Stomach smooth muscle (tissue), 2 donors: ENCODE measurements at regions not wholly inside any gene's neighbourhood (a gene's known extent, or its start where the extent isn't known, plus 50 kb on each side); places are given as distances from the start of the nearest gene placed in this dataset.
"Not testable (repeated sequence)": the region's sequence is repeated elsewhere in the genome, so short reads cannot be mapped to it uniquely, and the experiment has no call there.

Experiments used
- H3K27ac ChIP-seq: one replicate; pipeline ENCODE4 v1.7.0; 2013; ENCODE audit warnings: mild to moderate bottlenecking, low read length, inconsistent platforms
- H3K27me3 ChIP-seq, 2 donors: one replicate each; pipeline ENCODE4 v1.7.0; 2013; ENCODE audit warnings: low read length in 2 of 2; ENCODE audit not compliant: insufficient read depth in 2 of 2, control insufficient read depth in 1 of 2
- H3K36me3 ChIP-seq, 2 donors: one replicate each; pipeline ENCODE4 v1.7.0; 2013; ENCODE audit warnings: low read length in 2 of 2; ENCODE audit not compliant: control insufficient read depth in 2 of 2, insufficient read depth in 2 of 2
- H3K4me1 ChIP-seq: one replicate; pipeline ENCODE4 v1.7.0; 2013; ENCODE audit warnings: low read length; ENCODE audit not compliant: control insufficient read depth, insufficient read depth
- H3K4me3 ChIP-seq, 2 donors: one replicate each; pipeline ENCODE4 v1.7.0; 2013; ENCODE audit warnings: low read length in 2 of 2
- H3K9ac ChIP-seq, 2 donors: one replicate each; pipeline ENCODE4 v1.7.0; 2013; ENCODE audit warnings: low read length in 2 of 2, mild to moderate bottlenecking in 1 of 2
- H3K9me3 ChIP-seq, 2 donors: one replicate each; pipeline ENCODE4 v1.7.0; 2013; ENCODE audit warnings: low read length in 2 of 2; ENCODE audit not compliant: control insufficient read depth in 2 of 2
- donor health status: healthy.
- donor health status: Pancreatic carcinoma.

GRCh38 chr11:16604794-16605388, 133.6 kb upstream of the C11orf58 start:
- H3K4me3 ChIP-seq, result peak overlapping the region; percentile 74 to 79
- peak overlapping the region; percentile 26 to 66 for H3K9ac ChIP-seq
- H3K4me1 ChIP-seq, result peaks cover 39% of the 10 kb centered on the region
- H3K36me3 ChIP-seq, result no peaks in the 10 kb centered on the region
- peak overlapping the region; percentile 31 for H3K27ac ChIP-seq
- H3K9me3 ChIP-seq, result no peaks in the 10 kb centered on the region
- peaks cover 42 to 81% of the 10 kb centered on the region in 2 donors for H3K27me3 ChIP-seq

DNA sequence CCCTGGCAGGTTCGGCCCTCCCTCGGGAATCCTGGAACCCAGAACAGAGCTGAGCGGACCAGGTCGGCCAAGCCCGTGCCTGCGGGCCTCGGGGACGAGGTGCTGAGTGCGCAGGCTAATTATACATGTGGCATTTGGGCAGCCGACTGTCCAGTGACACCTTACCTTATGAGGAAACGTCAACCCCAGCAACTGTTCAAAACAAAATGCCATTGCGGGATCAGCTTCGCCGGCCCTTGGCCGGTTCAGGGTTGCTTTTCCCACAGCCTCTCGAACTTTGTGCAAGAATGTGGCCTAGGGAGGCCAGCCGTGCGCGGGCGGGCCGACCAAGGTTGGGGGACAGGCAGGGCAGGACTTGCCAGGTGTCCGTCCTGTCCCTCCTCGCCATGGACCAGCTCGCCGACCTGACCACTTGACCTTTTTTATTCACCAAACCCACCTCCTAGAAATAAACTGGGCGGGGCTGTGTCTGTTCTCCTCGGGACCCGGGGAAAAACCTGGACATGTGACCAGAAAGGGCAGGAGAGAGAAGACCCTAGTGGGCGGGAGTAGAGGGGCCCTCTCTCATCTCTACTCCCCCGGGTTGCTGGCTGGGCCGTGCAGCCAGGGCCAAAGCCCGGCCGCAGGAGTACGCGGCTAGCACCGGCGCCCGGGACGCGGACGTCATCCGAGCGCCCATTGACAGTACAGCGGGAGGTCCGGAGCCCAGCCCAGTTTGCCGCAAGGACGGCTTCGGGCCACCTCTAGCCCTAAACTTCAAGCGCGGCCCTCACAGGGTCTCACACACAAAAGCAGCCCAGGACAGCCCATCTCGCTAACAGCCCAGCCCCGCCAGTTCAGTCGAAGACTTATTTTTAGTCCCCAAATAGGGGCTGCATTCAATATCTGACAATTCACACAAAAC, 134.3 kb upstream of the C11orf58 start:
- H3K36me3 ChIP-seq, result no peaks in the 10 kb centered on the region
- peaks cover 34 to 74% of the 10 kb centered on the region in 2 donors for H3K27me3 ChIP-seq
- H3K4me3 ChIP-seq, result peak overlapping the region; percentile 74 to 79
- H3K4me1 ChIP-seq, result peaks cover 39% of the 10 kb centered on the region
- peak overlapping the region; percentile 29 to 66 for H3K9ac ChIP-seq
- H3K27ac ChIP-seq, result peak overlapping the region; percentile 13
- no peaks in the 10 kb centered on the region for H3K9me3 ChIP-seq

DNA sequence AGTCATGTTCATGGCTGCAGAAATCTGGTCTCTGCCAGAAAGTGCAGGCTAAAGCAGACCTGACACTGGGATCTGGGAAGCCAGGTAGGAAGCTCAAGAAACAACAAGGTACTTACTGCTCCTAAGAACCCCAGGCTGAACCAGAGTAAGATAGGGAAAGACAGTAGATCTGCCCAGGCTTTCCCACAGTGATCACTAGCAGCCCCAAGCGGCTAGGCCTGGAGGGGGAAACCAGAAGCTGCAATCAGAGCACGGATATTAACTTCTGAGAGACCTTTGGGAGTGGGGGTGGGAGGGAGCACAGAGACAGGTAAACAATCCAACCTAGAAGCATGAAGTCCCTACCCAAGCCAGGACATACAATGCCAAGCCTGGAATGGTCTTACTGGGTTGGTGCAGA, 135.2 kb upstream of the C11orf58 start:
- H3K4me1 ChIP-seq, result peaks cover 39% of the 10 kb centered on the region
- peaks cover 30 to 65% of the 10 kb centered on the region in 2 donors for H3K27me3 ChIP-seq
- no peak overlapping the region for H3K4me3 ChIP-seq
- no peaks in the 10 kb centered on the region for H3K9me3 ChIP-seq
- H3K36me3 ChIP-seq, result no peaks in the 10 kb centered on the region
- no peak overlapping the region for H3K9ac ChIP-seq
- no peak overlapping the region for H3K27ac ChIP-seq

GRCh38 chr11:16598906-16599305, 139.5 kb upstream of the C11orf58 start:
- Histone ChIP-seq H3K9me3 (no peaks in the 10 kb centered on the region), H3K4me3 (no peak overlapping the region), H3K4me1 (peaks cover 1% of the 10 kb centered on the region), H3K27ac (no peak overlapping the region), H3K9ac (no peak overlapping the region), H3K27me3 (peaks cover 9 to 23% of the 10 kb centered on the region in 2 donors), H3K36me3 (no peaks in the 10 kb centered on the region)

GRCh38 chr11:16598032-16598431, 140.4 kb upstream of the C11orf58 start:
- H3K9ac ChIP-seq, result no peak overlapping the region
- H3K4me3 ChIP-seq, result no peak overlapping the region
- no peak overlapping the region for H3K27ac ChIP-seq
- no peaks in the 10 kb centered on the region for H3K9me3 ChIP-seq
- peaks cover 1 to 16% of the 10 kb centered on the region in 2 donors for H3K27me3 ChIP-seq
- H3K36me3 ChIP-seq, result no peaks in the 10 kb centered on the region
- H3K4me1 ChIP-seq, result no peaks in the 10 kb centered on the region

- Histone ChIP-seq H3K27ac (no peak overlapping the region), H3K27me3 (peaks cover 0 to 6% of the 10 kb centered on the region in 2 donors), H3K4me3 (no peak overlapping the region), H3K9me3 (no peaks in the 10 kb centered on the region), H3K9ac (no peak overlapping the region), H3K36me3 (no peaks in the 10 kb centered on the region), H3K4me1 (no peaks in the 10 kb centered on the region)
Measured at GRCh38 chr11:16596231-16596630, 142.2 kb upstream of the C11orf58 start.

DNA sequence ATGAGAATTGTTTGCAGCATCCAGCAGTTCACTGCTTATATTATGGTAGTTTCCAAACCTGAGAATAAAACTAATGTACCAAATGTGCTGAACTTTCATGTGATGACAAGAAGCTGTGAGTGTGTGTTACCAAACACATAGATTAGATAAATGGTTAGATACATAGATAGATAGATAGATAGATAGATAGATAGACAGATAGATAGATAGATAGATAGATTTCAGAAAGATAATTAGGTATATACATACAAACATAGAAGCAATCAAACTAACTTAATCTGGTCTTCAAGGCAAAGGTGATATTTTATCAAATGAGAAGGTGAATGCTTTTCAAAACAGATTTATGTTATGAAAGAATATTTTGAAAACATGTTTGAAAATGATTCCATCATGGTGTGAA, 147.3 kb upstream of the C11orf58 start:
- H3K9ac ChIP-seq, result no peak overlapping the region

GRCh38 chr11:16587670-16588069, 150.8 kb upstream of the C11orf58 start:
- Histone ChIP-seq H3K4me3 (no peak overlapping the region), H3K9ac (no peak overlapping the region), H3K36me3 (no peaks in the 10 kb centered on the region), H3K9me3 (no peaks in the 10 kb centered on the region), H3K27ac (no peak overlapping the region), H3K27me3 (no peaks in the 10 kb centered on the region), H3K4me1 (no peaks in the 10 kb centered on the region)

More for the DNA sequence above, 147.3 kb upstream of the C11orf58 start:
- no peak overlapping the region for H3K27ac ChIP-seq
- H3K4me3 ChIP-seq, result no peak overlapping the region
- no peaks in the 10 kb centered on the region for H3K9me3 ChIP-seq
- no peaks in the 10 kb centered on the region for H3K27me3 ChIP-seq
- H3K4me1 ChIP-seq, result no peaks in the 10 kb centered on the region
- no peaks in the 10 kb centered on the region for H3K36me3 ChIP-seq

DNA sequence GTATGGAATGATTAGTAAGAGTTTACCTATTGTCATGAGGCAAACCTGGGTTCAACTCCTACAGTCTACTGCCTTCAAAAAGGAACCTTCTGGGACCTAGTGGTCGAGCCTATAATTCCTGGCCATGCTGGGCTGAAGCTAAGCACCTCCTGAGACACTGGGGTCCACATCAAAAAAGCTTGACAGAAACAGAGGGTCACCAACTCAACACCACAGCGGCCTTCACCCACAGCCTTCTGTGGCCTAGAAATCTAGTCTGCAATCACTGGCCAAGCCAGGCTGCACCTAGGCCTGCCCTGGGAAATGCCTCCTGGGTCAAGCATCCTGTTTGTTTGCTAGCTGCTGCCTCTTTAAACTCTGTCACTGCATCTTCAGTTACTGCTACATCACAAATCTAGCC, 153.9 kb upstream of the C11orf58 start:
- H3K9me3 ChIP-seq, result no peaks in the 10 kb centered on the region
- H3K36me3 ChIP-seq, result no peaks in the 10 kb centered on the region
- no peak overlapping the region for H3K27ac ChIP-seq
- H3K9ac ChIP-seq, result no peak overlapping the region
- no peak overlapping the region for H3K4me3 ChIP-seq
- H3K27me3 ChIP-seq, result no peaks in the 10 kb centered on the region
- H3K4me1 ChIP-seq, result no peaks in the 10 kb centered on the region

GRCh38 chr11:16581078-16581477, 157.4 kb upstream of the C11orf58 start:
- not testable (repeated sequence) for H3K27me3 ChIP-seq, H3K4me3 ChIP-seq, H3K9me3 ChIP-seq, H3K4me1 ChIP-seq, H3K27ac ChIP-seq, H3K9ac ChIP-seq, H3K36me3 ChIP-seq

DNA sequence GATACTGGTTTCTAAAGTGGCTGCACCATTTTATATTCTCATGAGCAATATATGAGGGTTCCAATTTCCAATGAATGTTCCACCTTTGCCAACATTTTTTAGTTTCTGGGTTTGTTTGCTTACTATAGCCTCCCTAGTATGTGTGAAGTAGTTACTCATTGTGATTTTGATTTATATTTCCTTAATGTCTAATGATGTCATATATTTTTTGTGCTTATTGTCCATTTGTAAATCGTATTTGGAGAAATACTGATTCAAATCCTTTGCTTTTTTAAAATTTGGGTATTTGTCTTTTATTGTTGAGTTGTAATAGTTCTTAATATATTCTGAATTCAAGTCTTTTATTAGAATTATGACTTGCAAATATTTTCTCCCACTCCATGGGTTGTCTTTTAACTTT, 161.0 kb upstream of the C11orf58 start:
- Histone ChIP-seq H3K4me1 (no peaks in the 10 kb centered on the region), H3K9ac (no peak overlapping the region), H3K9me3 (no peaks in the 10 kb centered on the region), H3K36me3 (no peaks in the 10 kb centered on the region), H3K27me3 (no peaks in the 10 kb centered on the region), H3K4me3 (no peak overlapping the region), H3K27ac (no peak overlapping the region)
